ENCODE measurements at regions not wholly inside any gene's neighbourhood (a gene's known extent, or its start where the extent isn't known, plus 50 kb on each side); places are given as distances from the start of the nearest gene placed in this dataset.
"Not testable (repeated sequence)": the region's sequence is repeated elsewhere in the genome, so short reads cannot be mapped to it uniquely, and the experiment has no call there.

DNA sequence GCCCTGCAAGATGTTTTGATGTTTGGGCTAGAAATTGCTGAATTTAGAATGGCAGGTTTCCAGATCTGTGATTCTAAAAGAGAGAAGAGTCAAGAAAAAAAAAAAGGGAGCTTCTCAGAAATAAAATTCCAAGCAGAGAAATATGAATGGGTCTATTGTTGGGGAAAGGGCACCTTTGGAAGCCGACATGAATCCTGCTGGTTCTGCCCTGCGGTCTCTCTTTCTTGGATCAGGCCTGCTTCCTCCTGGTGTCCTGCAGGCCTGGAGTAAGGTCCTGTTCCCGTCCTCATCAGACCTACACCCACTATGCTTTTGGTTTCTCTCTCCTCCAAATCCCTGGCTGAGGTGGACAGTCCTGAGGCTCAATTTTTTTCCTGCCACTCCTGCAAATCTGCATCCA, 109.8 kb upstream of the TRIM2 start:
- intact Hi-C loops (cut with DNase I): no loop called here
- no peak for DNase-seq

DNA sequence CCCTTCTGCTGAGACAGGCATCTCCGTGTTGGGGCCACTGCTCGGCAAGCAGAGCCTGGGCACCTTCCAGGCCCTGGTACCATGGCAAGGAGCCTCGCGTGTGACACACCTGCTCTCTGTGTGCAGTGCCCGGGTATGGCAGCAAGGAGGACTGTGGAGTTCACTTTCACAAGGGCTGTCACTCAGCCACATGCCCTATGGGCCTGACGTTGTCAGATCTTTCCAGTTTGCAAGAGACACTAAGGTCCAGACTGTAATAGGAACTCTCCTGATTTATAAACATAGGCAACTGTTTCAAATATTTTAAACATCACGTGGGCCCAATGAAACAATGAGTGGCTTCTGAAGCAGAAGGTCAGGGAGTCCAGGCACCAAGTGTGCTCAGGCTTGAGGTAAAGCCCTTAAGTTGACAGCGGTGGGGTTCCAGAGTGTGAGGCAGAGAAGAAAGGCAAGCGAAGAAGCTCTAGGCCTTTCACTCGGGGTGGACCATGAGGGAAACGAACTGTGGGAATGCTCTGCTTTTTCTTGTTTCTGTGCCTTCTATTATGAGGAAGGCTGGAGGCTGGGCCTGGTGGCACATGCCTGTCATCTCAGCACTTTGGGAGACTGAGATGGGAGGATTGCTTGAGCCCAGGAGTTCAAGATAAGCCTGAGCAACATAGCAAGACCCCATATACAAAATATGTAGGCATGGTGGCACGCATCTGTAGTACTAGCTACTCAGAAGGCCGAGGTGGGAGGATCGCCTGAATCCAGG, 108.6 kb upstream of the TRIM2 start:
- no peak for DNase-seq
- intact Hi-C loops (cut with DNase I): no loop called here

DNA sequence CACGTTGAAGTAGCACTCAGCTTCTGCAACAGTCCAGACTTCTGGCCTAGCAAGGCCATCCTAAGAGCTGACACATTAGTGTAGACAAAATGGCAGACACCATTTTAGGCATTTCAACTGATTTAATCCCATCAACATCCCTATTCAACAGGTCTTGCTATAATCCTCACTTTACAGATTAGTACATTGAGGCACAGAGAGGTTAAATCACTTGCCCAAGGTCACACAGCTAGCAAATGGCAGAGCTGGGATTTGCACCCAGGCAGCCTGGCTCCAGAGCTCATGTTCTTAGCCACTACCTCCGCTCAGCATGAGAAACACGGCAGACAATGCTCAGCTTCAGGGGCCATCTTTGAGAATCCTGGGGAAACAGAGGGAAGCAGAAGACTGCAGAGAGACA, 107.9 kb upstream of the TRIM2 start:
- intact Hi-C loops (cut with DNase I): no loop called here

DNA sequence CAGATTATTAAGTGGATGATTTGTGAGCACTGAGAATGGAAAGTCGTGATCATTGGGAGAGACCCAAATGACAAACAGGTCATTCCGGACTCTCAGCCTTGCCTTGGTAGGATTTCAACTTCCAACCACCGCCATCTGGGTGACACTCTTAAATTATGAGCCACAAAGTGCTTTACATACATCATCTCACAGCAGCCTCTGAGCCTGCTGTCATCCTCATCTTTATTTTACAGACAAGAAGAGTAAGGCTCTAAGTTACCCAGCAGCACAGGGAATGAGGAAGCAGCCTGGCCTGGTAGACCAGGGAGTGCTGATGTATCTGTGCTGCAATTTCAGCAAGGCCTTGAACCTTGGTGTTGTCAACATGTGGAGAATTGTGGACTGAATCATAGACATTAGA, 105.8 kb upstream of the TRIM2 start:
- no peak for DNase-seq
- intact Hi-C loops (cut with DNase I): no loop called here

More for the DNA sequence above, 107.9 kb upstream of the TRIM2 start:
- DNase-seq: no peak

DNA sequence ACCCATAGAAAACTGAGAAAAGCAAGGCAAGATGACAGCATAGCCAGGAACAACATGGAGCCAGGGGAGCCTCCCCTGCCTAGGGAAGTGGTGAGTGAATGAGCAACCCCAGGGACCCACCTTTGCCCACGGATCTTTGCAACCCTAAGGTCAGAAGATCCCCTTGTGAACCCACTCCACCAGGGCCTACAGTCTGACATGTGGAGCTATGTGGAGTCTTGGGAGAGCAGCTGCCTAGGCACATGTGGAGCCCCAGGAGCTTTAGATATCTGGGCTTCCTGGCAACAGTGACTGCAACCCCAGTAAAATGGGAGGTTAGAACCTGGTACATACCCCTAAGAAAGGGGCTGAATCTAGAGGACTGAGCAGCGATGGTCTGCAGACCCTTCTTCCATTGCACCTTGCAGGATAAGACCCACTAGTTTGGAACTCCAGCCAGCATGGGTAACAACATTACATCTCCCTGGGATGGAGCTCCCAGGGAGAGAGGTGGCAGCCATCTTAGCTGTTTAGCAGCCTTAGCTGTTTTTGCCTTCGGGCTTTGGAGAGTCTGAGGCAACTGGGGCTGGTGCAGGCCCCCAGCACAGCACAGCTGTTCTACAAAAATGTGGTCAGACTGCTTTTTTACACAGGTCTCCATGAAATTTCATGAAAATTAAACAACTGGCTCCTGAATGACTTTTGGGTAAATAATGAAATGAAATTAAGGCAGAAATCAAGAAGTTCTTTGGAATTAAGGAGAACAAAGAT, 104.7 kb upstream of the TRIM2 start:
- intact Hi-C loops (cut with DNase I): no loop called here
- no peak for DNase-seq

DNA sequence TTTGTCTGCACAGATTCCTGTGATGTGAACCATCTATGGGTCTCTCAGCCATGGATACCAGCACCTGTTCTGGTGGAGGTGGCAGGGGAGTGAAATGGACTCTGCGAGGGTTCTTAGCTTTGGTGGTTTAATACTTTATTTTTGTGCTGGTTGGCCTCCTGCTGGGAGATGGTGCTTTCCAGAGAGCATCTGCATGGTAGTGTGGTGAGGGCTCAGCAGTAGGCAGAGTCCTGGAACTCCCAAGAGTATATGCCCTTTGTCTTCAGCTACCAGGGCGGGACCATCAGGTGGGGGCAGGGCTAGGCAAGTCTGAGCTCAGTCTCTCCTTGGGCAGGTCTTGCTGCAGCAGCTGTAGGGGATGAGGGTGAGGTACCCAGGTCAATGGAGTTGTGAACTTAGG, 97.5 kb upstream of the TRIM2 start:
- intact Hi-C loops (cut with DNase I); DNase-seq: not testable (repeated sequence)

DNA sequence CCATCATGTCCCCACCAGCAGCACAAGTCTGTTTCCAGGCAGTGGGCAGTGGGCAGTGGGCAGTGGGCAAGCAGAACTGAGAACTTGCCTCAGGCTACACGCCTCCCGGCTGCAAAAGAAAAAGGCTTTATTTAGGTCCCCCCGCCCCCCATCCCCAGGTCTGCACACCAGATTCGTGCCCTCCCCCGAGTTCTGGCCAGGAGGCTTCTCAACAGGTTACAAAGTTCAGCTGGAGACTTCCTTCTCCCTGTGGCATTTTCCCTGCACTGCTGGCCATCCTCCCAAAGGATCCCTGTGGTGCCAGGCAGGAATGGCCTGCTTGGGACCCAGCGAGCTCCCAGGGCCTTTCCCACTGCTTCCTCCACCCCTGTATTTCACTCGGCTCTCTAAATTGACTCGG, 97.0 kb upstream of the TRIM2 start:
- DNase-seq: no peak
- intact Hi-C loops (cut with DNase I): no loop called here

DNA sequence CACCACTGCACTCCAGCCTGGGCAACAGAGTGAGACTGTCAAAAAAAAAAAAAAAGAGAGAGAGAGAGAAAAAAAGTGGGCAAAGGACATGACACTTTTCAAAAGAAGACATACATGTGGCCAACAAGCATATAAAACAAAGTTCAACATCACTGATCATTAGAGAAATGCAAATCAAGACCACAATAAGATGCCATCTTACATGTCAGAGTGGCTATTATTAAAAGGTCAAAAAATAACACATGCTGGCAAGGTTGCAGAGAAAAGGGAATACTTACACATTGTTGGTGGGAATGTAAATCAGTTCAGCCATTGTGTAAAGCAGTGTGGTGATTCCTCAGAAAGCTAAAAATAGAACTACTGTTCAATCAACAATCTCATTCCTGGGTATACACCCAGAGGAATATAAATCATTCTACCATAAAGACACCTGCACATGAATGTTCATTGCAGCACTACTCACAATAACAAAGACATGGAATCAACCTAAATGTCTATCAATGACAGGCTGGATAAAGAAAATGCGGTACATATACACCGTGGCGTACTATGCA, 94.9 kb upstream of the TRIM2 start:
- intact Hi-C loops (cut with DNase I): no loop called here
- no peak for DNase-seq

DNA sequence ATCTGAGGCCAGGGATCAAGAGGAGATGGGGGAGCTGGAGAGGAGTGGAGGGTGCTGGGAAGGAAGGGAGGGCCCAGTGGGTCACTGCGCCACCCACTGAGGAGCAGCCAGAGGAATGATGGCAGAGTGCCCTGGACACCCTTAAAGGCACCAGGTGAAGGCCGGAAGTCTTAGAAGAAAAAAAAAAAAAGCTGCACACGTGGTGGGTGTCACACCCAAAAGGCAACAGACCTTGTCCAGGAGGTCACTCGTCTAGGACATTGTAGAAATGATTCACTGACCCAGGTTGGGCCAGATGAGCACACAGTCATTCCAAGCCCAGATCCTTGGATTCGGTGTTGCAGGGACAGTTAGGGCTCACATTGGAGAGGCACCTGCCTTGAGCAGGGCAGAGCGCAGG, 93.5 kb upstream of the TRIM2 start:
- intact Hi-C loops (cut with DNase I): no loop called here
- DNase-seq: peak in 1 of 42 donors; percentile 0

DNA sequence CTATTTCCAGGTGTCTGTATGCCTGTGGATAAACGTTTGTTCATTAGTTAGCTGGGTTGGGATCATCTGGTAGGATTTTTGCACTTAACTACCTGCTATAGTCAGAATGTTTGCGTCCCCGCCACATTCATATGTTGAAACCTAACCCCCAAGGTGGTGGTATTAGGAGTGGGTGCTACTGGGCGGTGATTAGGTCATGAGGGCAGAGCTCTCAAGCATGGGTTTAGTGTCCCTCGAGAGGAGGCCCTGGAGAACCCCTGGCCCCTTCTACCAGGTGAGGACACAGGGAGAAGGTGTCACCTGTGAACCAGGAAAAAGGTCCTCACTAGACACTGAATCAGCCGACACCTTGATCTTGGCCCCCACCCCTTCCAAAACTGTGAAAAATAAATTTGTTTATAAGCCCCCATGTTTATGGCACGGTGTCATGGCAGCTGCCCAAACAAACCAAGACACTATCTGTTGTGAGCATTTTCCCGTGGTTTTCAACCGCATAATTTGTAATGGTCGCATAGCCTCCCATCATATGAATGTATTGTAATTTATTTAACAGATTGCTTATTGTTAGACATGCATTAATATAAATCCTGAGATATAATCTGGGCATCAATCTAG, 92.7 kb upstream of the TRIM2 start:
- DNase-seq: peak in 1 of 42 donors; percentile 0
- intact Hi-C loops (cut with DNase I): no loop called here

DNA sequence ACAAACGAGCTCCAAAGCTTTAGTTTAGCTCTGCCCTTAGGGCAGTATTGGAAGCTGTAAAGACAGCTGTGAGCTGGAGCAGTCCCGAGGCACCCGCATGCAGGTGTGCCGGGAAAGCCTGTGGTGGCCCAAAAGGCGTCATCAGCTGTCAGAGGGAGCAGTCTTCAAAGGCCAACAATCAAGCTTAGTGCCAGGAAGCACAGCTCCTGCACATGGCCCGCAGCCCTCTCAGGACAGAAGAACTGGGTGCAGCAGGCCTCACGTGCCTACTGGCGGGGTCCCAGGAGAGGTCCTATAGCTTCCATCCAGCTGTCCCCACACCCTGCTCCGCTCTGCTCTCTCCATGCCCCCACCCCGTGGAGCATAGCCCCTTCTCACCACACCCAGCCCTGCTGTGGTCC, 92.2 kb upstream of the TRIM2 start:
- DNase-seq: peak in 1 of 42 donors; percentile 0
- intact Hi-C loops (cut with DNase I): no loop called here

DNA sequence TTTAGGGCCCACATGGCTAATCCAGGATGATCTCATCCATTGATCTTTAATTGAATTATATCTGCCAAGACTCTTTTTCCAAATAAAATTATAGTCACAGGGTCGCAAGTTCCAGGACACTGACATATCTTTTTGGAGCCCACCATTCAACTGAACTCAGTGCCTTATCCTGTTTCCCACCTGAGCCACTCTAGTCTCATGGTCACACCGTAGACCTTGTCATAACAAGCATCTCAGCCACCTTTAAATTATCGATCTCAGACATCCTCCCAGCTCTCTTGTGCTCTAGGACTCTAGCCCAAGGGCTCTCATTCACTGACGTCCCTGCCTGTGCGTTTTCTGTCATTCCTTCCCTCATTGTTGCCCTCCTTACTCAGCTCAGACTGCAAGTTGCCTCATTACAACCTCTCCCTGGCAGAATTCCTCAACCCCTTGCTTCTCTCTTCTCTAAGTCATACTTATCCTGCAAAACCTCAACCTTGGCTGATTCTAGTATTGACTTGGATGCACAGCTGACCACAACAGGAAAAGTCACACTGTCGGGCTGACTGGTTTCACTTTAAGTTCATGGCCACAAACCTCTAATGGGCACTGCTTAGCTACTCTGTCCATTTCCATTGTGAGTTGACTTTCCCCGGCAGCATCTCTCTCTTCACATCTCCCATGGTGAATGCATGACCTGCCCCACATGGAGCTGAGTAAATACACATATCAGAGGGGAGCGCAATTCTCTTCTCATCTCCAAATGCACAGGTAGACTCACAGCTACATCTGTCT, 91.0 kb upstream of the TRIM2 start:
- DNase-seq: peak in 1 of 42 donors; percentile 0
- intact Hi-C loops (cut with DNase I): no loop called here

DNA sequence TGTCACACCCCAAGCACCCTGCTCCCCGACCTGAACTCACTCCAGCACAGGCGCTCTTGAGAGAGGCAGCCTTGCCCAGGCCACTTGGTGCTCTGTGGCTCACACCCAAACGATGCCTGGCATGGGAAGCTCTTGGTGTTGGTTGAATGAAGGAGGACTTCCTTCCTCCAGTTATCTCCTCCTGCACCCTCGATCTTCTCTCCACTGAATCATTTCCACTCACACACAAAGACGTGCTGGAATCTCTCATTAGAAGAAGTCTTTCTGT, 90.5 kb upstream of the TRIM2 start:
- intact Hi-C loops (cut with DNase I): no loop called here

DNA sequence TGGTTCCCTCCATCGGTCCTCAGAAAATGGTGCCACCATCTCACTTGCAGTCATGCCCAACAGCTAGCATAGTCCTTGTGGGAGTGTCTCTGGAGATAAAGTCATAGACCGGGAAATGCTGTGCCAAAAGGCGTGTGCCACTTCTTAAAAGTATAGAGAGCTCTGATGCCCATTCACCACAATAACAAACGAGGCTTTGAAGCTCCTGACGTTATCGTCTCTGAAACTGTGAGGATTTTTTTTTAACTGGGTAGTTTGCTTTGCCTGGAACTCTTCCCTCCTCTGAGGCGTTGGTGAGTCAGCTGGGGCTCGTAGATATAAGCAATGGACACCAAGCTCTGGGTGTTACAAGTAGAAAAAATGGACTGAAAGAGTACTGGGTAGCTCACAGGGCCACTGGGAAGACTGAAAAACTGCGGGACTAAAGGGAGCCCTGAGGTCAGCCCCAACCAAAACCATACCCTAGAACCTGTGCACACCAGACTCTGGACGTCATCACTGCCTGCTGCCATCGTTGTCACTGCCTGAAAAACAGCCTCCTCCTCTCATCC, 89.4 kb upstream of the TRIM2 start:
- intact Hi-C loops (cut with DNase I): no loop called here
- DNase-seq: no peak

More for the DNA sequence above, 90.5 kb upstream of the TRIM2 start:
- DNase-seq: no peak

DNA sequence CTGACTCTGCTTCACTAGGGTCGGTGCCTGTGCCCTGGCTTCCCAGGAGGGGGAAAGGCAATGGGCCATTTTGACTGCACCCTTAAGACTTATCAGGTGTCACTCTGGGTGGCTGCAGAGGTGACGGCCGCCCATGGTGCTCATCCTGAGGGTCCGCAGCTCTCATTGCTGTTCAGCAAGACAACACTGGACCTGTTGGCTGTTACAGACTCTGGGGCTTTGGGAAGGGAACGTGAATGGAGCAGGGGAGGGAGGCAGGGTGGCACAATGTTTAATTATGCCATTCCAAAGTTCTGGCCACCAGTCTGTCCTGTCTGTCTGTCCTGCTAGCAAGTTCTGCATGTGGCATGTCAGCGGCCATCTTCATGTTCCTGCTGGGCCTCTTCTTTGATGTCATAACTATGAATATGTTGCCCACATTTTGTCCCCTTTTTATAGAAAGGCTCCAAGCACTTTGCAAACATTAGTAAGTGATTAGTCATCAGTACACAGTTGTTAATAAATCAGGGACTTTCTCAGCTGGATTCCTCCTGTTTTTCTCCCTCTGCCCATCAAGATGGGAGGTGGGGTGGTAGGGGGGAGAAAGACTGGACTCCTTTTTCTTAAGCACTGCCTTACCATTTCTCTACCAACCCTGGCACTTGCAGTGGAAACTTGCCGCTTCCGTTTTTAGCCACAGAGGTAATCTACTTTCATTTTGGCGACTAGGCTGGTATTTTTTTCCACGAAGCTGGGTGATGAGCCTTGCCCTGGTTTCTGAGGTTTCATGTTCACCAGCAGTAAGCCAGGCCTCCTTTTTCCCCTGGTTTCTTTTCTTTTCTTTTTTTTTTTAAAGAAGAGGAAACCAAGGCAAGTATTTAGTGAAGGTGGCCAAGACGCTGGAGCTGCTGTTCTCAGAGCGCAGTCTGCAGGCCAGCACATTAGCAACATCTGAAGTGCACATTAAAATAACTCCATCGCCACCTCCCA, 88.6 kb upstream of the TRIM2 start:
- intact Hi-C loops (cut with DNase I): no loop called here
- DNase-seq: peak in 1 of 42 donors; percentile 1

DNA sequence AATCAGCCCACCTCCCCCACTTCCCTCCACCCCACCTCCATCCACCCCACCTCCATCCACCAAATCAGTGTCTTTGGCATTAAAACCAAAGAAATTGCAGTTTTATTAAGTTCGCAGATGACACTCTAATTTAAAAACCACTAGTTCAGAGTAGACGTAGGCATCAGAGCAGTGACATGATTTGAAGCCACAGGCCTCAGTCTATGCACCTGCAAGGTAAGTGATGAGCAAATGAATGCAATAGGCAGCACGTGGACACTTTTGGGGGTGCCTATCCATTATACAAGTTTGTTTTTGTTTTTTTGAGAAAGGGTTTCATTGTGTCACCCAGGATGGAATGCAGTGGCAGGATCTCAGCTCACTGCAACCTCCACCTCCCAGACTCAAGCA, 88.0 kb upstream of the TRIM2 start:
- intact Hi-C loops (cut with DNase I): no loop called here
- DNase-seq: no peak

DNA sequence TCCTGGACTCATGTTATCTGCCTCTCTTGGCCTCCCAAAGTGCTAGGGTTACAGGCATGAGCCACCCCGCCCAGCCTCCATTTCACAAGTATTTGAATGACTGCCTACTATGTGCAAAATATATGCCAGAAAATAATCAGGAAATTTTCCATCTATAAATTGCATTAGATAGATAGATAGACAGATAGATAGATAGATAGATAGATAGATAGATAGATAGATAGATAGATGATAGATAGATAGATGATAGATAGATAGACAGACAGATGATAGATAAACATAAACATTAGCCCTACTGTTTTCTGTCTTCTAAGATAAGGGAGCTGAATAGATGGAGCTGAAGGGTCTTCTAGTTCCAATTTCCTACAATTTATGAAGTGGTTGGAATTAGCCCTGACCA, 87.4 kb upstream of the TRIM2 start:
- DNase-seq: peak in 1 of 42 donors; percentile 0
- intact Hi-C loops (cut with DNase I): no loop called here

DNA sequence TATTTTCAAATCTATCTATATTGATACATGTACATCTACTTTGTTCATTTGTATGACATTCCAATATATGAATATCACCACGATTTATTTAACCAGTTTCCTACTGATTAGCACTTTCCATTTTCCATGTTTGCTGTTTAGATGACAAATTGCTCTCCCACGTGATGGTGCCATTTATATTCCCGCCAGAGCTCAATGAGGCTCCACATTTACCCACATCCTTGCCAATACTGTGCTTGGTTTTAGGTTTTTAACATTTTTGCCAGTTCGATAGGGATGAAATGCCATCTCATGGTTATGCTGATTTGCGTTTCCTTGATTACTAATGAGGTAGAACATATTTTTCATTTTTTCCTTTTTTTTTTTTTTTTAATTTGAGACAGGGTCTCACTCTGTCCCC, 86.7 kb upstream of the TRIM2 start:
- intact Hi-C loops (cut with DNase I): no loop called here

More for the DNA sequence above, 86.7 kb upstream of the TRIM2 start:
- no peak for DNase-seq

Data from head of caudate nucleus (tissue), 42 donors.